OCI-LY7 (cell line): ENCODE measurements at regions not wholly inside any gene's neighbourhood (a gene's known extent, or its start where the extent isn't known, plus 50 kb on each side); places are given as distances from the start of the nearest gene placed in this dataset.

Experiments
- CTCF ChIP-seq: fragments of 200-600 bp; sonication (generic); conservative IDR thresholded peaks from 2 replicates; pipeline ENCODE4 v1.5.1; 2014; ENCODE audit warnings: mild to moderate bottlenecking, antibody characterized with exemption, low read length, moderate library complexity, mixed read lengths
- EZH2phosphoT487 ChIP-seq: fragments of 200-600 bp; sonication (generic); IDR thresholded peaks from 2 replicates; pipeline ENCODE4 v1.6.1; 2018; ENCODE audit warnings: low read depth, borderline replicate concordance, mild to moderate bottlenecking, mixed run types, antibody characterized with exemption, low read length, moderate library complexity, mixed read lengths

- TF ChIP-seq CTCF, result no peak
- TF ChIP-seq EZH2phosphoT487, result no peak
Measured at GRCh38 chr5:144567421-144567780, 396.7 kb downstream of the KCTD16 start.
